Tibial artery (tissue), 4 donors: ENCODE measurements at regions not wholly inside any gene's neighbourhood (a gene's known extent, or its start where the extent isn't known, plus 50 kb on each side); places are given as distances from the start of the nearest gene placed in this dataset.
"Not testable (repeated sequence)": the region's sequence is repeated elsewhere in the genome, so short reads cannot be mapped to it uniquely, and the experiment has no call there.

Experiments
- DNase-seq, 2 donors: peaks; one replicate each; pipeline ENCODE4 v3.0.0-alpha.2; 2019
- H3K27ac ChIP-seq, 2 donors: fragments of 200-600 bp; sonication (generic) in 1 of 2; 1 replicate in 1 of 2; 2 replicates in 1 of 2; pipeline ENCODE4 v1.5.1; 2018 to 2019; ENCODE audit warnings: mild to moderate bottlenecking in 1 of 2
- H3K27me3 ChIP-seq, 2 donors: fragments of 200-600 bp; sonication (generic) in 1 of 2; one replicate each; pipeline versions ENCODE4 v1.5.1 to v1.6.0; 2016 to 2019
- H3K36me3 ChIP-seq, 3 donors: fragments of 200-600 bp; sonication (generic) in 2 of 3; one replicate each; pipeline ENCODE4 v1.5.1; 2016 to 2019; ENCODE audit warnings: mild to moderate bottlenecking in 2 of 3
- H3K4me1 ChIP-seq, 4 donors: fragments of 200-600 bp; sonication (generic) in 2 of 4; 1 replicate in 3 of 4; 2 replicates in 1 of 4; pipeline ENCODE4 v1.5.1; 2016 to 2019
- H3K4me3 ChIP-seq, 2 donors: fragments of 200-600 bp; sonication (generic) in 1 of 2; 1 replicate in 1 of 2; 2 replicates in 1 of 2; pipeline ENCODE4 v1.5.1; 2018 to 2019; ENCODE audit warnings: mild to moderate bottlenecking in 2 of 2
- H3K9me3 ChIP-seq, 3 donors: fragments of 200-600 bp; sonication (generic) in 1 of 3; one replicate each; pipeline ENCODE4 v1.5.1; 2016 to 2019
- CTCF ChIP-seq, 2 experiments: fragments of 200-600 bp in 1 of 2; fragments of 450-650 bp in 1 of 2; IDR thresholded peaks; one replicate each; pipeline ENCODE4 v1.5.1; 2017 to 2019; ENCODE audit warnings: antibody characterized with exemption in 2 of 2, mild to moderate bottlenecking in 1 of 2, moderate library complexity in 1 of 2
- intact Hi-C: fragments of 100-400 bp; cut with DNase I; formaldehyde crosslinking; loops from one replicate; pipeline ENCODE4 v1.15.0; 2023; ENCODE audit warnings: low total_unique reads

DNA sequence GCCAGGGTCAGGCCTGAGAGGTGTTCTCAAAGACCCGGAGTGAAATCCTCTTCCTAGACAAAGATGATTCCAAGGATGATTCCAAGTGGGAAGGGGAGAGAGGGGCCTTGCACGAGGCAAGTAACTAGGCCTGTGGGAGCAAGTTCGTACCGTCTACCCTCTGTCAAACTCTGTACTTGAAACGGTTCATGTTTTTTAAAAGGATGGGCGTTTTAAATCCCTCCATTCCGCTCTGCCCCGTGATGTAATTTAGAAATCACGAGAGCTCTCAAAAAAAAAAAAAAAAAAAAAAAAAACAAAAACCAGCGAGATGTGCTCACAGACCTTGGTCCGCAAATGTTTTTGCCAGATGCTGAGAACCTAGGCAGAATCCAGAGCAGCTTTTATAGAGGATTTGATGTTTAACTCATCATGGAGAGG lies 114.7 kb upstream of the CARD11 start:
- intact Hi-C loops: loop anchor here (10.0 kb wide), 1 partner anchor 264 kb away; no protein-coding TSS in a partner anchor

GRCh38 chr7:3159039-3159438 lies 115.4 kb upstream of the CARD11 start:
- no peaks in the 10 kb centered on the region for H3K36me3 ChIP-seq
- no peak overlapping the region for H3K27ac ChIP-seq
- no peak for DNase-seq
- H3K4me3 ChIP-seq: no peak overlapping the region
- TF ChIP-seq CTCF (IDR thresholded peaks at IDR 0.05): no peak
- no peaks in the 10 kb centered on the region for H3K9me3 ChIP-seq
- H3K27me3 ChIP-seq: peaks cover 0 to 6% of the 10 kb centered on the region in 2 donors
- intact Hi-C loops: loop anchor here (10.0 kb wide), 1 partner anchor 264 kb away; no protein-coding TSS in a partner anchor
- no peaks in the 10 kb centered on the region for H3K4me1 ChIP-seq

More for the DNA sequence above, 114.7 kb upstream of the CARD11 start:
- Histone ChIP-seq H3K4me1 (no peaks in the 10 kb centered on the region), H3K27me3 (peaks cover 0 to 6% of the 10 kb centered on the region in 2 donors), H3K9me3 (no peaks in the 10 kb centered on the region), H3K27ac (no peak overlapping the region), H3K36me3 (no peaks in the 10 kb centered on the region), H3K4me3 (no peak overlapping the region)
- no peak for TF ChIP-seq CTCF (IDR thresholded peaks at IDR 0.05)
- no peak for DNase-seq

GRCh38 chr7:3159445-3159844 lies 115.8 kb upstream of the CARD11 start:
- intact Hi-C loops: loop anchor here (10.0 kb wide), 1 partner anchor 265 kb away; no protein-coding TSS in a partner anchor
- no peaks in the 10 kb centered on the region for H3K9me3 ChIP-seq
- peaks cover 0 to 3% of the 10 kb centered on the region in 2 donors for H3K27me3 ChIP-seq
- no peak for TF ChIP-seq CTCF (IDR thresholded peaks at IDR 0.05)
- H3K4me1 ChIP-seq: no peaks in the 10 kb centered on the region
- no peak overlapping the region for H3K4me3 ChIP-seq
- DNase-seq: no peak
- H3K27ac ChIP-seq: no peak overlapping the region
- no peaks in the 10 kb centered on the region for H3K36me3 ChIP-seq

DNA sequence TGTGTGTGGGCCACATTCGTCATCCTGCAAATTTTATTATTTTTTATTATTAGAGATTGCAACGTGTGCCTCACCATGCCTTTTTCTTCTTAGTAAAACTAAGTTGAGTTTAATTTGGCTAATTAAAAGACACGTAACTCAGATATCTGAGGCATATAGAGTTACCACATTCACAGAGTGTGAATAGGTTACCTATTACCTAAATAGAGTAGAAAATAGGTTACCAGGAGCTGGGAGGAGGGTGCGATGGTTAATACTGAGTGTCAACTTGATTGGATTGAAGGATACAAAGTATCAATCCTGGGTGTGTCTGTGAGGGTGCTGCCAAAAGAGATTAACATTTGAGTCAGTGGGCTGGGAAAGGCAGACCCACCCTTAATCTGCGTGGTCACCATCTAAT lies 116.3 kb upstream of the CARD11 start:
- not testable (repeated sequence) for H3K4me1 ChIP-seq, H3K4me3 ChIP-seq, H3K27ac ChIP-seq, DNase-seq, H3K36me3 ChIP-seq, H3K9me3 ChIP-seq, H3K27me3 ChIP-seq
- intact Hi-C loops: loop anchor here (10.0 kb wide), 1 partner anchor 265 kb away; no protein-coding TSS in a partner anchor

DNA sequence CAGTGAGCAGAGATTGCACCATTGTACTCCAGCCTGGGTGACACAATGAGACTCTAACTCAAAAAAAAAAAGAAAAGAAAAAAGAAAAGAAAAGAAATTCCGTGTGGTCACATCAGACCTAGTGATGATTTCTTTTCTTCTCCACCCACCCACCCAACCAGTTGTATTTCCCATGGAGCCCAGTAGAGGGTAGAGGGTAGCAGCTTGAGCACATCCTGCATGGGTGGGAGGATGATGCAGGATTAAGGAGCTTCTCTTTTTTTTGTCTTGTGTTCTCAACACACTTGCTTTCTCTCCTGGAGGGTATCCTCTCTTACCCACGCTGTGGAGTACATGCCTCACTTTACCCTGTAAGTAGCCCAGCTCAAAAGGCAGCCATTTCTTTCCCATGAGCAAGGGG lies 118.6 kb upstream of the CARD11 start:
- intact Hi-C loops: no loop called here
- H3K36me3 ChIP-seq: no peaks in the 10 kb centered on the region
- no peak overlapping the region for H3K4me3 ChIP-seq
- peak in 1 of 2 experiments; percentile 13 for TF ChIP-seq CTCF (IDR thresholded peaks at IDR 0.05)
- peaks cover 0 to 2% of the 10 kb centered on the region in 2 donors for H3K27me3 ChIP-seq
- no peaks in the 10 kb centered on the region for H3K4me1 ChIP-seq
- no peak for DNase-seq
- no peak overlapping the region for H3K27ac ChIP-seq
- H3K9me3 ChIP-seq: no peaks in the 10 kb centered on the region

GRCh38 chr7:3162798-3163197 lies 119.1 kb upstream of the CARD11 start:
- H3K27me3 ChIP-seq, H3K4me3 ChIP-seq, H3K9me3 ChIP-seq, DNase-seq, H3K27ac ChIP-seq, H3K4me1 ChIP-seq, H3K36me3 ChIP-seq, intact Hi-C loops: not testable (repeated sequence)

GRCh38 chr7:3164380-3164792 lies 120.7 kb upstream of the CARD11 start:
- no peaks in the 10 kb centered on the region for H3K27me3 ChIP-seq
- DNase-seq: no peak
- no peaks in the 10 kb centered on the region for H3K9me3 ChIP-seq
- intact Hi-C loops: no loop called here
- TF ChIP-seq CTCF (IDR thresholded peaks at IDR 0.05): no peak
- H3K4me1 ChIP-seq: no peaks in the 10 kb centered on the region
- no peaks in the 10 kb centered on the region for H3K36me3 ChIP-seq
- H3K27ac ChIP-seq: no peak overlapping the region
- H3K4me3 ChIP-seq: no peak overlapping the region
